H1 (cell line): ENCODE measurements at regions not wholly inside any gene's neighbourhood (a gene's known extent, or its start where the extent isn't known, plus 50 kb on each side); places are given as distances from the start of the nearest gene placed in this dataset.

Experiments
- CTCF ChIA-PET: fragments of 300-600 bp; sonication (Branson Sonifier 250); formaldehyde crosslinking; loops from one replicate; lab custom pipeline; 2021; ENCODE audit not compliant: partially characterized antibody; lab: Charles Lee
- POLR2A ChIA-PET: fragments of 300-600 bp; sonication (Branson Sonifier 250); formaldehyde crosslinking; loops from one replicate; lab custom pipeline; 2021; ENCODE audit warnings: inconsistent platforms; ENCODE audit not compliant: partially characterized antibody; lab: Charles Lee
- DNase-seq, 2 experiments: peaks; one replicate each; pipeline versions ENCODE4 v3.0.0 to v3.0.0-alpha.2; 2010 to 2022; ENCODE audit warnings: low spot score in 2 of 2, low read depth in 1 of 2, mixed read lengths in 1 of 2
- FAIRE-seq: peaks from 2 replicates; lab custom pipeline; 2011; peaks lifted over from hg19 to GRCh38; lab: Jason Lieb, UNC
- H2AFZ ChIP-seq: 2 replicates; pipeline ENCODE4 v1.8.1; 2012; ENCODE audit warnings: low read length, inconsistent platforms
- H2AK5ac ChIP-seq: 2 replicates; pipeline ENCODE4 v1.6.1; 2013; ENCODE audit warnings: low read depth, low read length
- H2BK120ac ChIP-seq: replicated peaks from 2 replicates; pipeline ENCODE3; 2013; ENCODE audit warnings: low read depth, low read length, inconsistent platforms
- H2BK12ac ChIP-seq: 2 replicates; pipeline ENCODE4 v1.6.1; 2013; ENCODE audit warnings: low read depth, low read length
- H2BK15ac ChIP-seq: 2 replicates; pipeline ENCODE4 v1.6.1; 2013; ENCODE audit warnings: low read length
- H2BK20ac ChIP-seq: 2 replicates; pipeline ENCODE4 v1.6.1; 2013; ENCODE audit warnings: low read length
- H2BK5ac ChIP-seq: 2 replicates; pipeline ENCODE4 v1.6.1; 2013; ENCODE audit warnings: low read depth, low read length
- H3K14ac ChIP-seq: 2 replicates; pipeline ENCODE4 v1.6.1; 2013; ENCODE audit warnings: inconsistent platforms; ENCODE audit not compliant: insufficient read length
- H3K18ac ChIP-seq: 2 replicates; pipeline ENCODE4 v1.6.1; 2013; ENCODE audit warnings: low read length; ENCODE audit errors: extremely low read depth
- H3K23ac ChIP-seq: 2 replicates; pipeline ENCODE4 v1.6.1; 2013; ENCODE audit warnings: inconsistent platforms; ENCODE audit not compliant: insufficient read length
- H3K23me2 ChIP-seq: 2 replicates; pipeline ENCODE4 v1.6.1; 2013; ENCODE audit warnings: low read depth, low read length
- H3K27ac ChIP-seq: 2 replicates; pipeline ENCODE4 v1.6.1; 2011; ENCODE audit warnings: low read depth, low read length, inconsistent platforms
- H3K27me3 ChIP-seq, 4 experiments: replicated peaks in 1 of 4; 1 replicate in 1 of 4; 2 replicates in 3 of 4; pipeline versions ENCODE4 v1.6.1 to v1.8.1; 2011 to 2013; ENCODE audit warnings: low read length in 3 of 4, mild to moderate bottlenecking in 3 of 4, inconsistent platforms in 2 of 4, mixed read lengths in 2 of 4, moderate library complexity in 1 of 4; ENCODE audit not compliant: control insufficient read depth in 3 of 4, insufficient read depth in 3 of 4; ENCODE audit errors: extremely low read depth in 1 of 4
- H3K36me3 ChIP-seq, 4 experiments: 2 replicates each; pipeline versions ENCODE4 v1.6.1 to v1.8.1; 2011 to 2013; ENCODE audit warnings: mild to moderate bottlenecking in 4 of 4, low read length in 3 of 4, moderate library complexity in 2 of 4, control low read depth in 1 of 4, inconsistent platforms in 1 of 4; ENCODE audit not compliant: insufficient read depth in 4 of 4, control insufficient read depth in 2 of 4
- H3K4ac ChIP-seq: replicated peaks from 2 replicates; pipeline ENCODE3; 2013; ENCODE audit warnings: low read length, low read depth, mixed read lengths, inconsistent platforms; ENCODE audit not compliant: insufficient read length
- H3K4me1 ChIP-seq, 4 experiments: replicated peaks in 1 of 4; 1 replicate in 1 of 4; 2 replicates in 3 of 4; pipeline versions ENCODE4 v1.6.1 to v1.8.1; 2011 to 2013; ENCODE audit warnings: low read length in 3 of 4, inconsistent platforms in 2 of 4, mixed read lengths in 1 of 4; ENCODE audit not compliant: insufficient read depth in 4 of 4, control insufficient read depth in 3 of 4
- H3K4me2 ChIP-seq, 2 experiments: 2 replicates each; pipeline versions ENCODE4 v1.6.1 to v1.8.1; 2011 to 2013; ENCODE audit warnings: low read depth in 2 of 2, low read length in 2 of 2, control low read depth in 1 of 2, inconsistent platforms in 1 of 2, mild to moderate bottlenecking in 1 of 2; ENCODE audit not compliant: insufficient read depth in 1 of 2
- H3K4me3 ChIP-seq, 4 experiments: fragments of 200-600, 300-600 bp in 1 of 4; sonication (generic), shearing (Covaris generic), sonication (Bioruptor Twin) in 1 of 4; 2 replicates each; pipeline versions ENCODE4 v1.5.1 to v1.8.1; 2011 to 2016; ENCODE audit warnings: low read length in 4 of 4, low read depth in 3 of 4, control low read depth in 2 of 4, inconsistent platforms in 2 of 4, mild to moderate bottlenecking in 2 of 4, mixed read lengths in 1 of 4, moderate library complexity in 1 of 4; ENCODE audit not compliant: insufficient read depth in 2 of 4; ENCODE audit errors: extremely low read depth in 1 of 4
- H3K56ac ChIP-seq: replicated peaks from 2 replicates; pipeline ENCODE3; 2013; ENCODE audit warnings: low read depth, mild to moderate bottlenecking, mixed read lengths, low read length, inconsistent platforms; ENCODE audit not compliant: insufficient read length
- H3K79me1 ChIP-seq: 2 replicates; pipeline ENCODE4 v1.6.1; 2013; ENCODE audit warnings: low read depth, low read length, control low read depth
- H3K79me2 ChIP-seq, 2 experiments: 2 replicates each; pipeline versions ENCODE4 v1.6.1 to v1.8.1; 2012 to 2013; ENCODE audit warnings: low read length in 2 of 2, mild to moderate bottlenecking in 2 of 2, inconsistent platforms in 1 of 2; ENCODE audit not compliant: insufficient read depth in 2 of 2, control insufficient read depth in 1 of 2
- H3K9ac ChIP-seq, 4 experiments: replicated peaks in 1 of 4; 1 replicate in 1 of 4; 2 replicates in 3 of 4; pipeline versions ENCODE4 v1.6.1 to v1.8.1; 2011 to 2013; ENCODE audit warnings: low read depth in 3 of 4, low read length in 3 of 4, control low read depth in 2 of 4, mild to moderate bottlenecking in 2 of 4, moderate library complexity in 2 of 4, inconsistent platforms in 1 of 4; ENCODE audit errors: extremely low read depth in 1 of 4
- H3K9me3 ChIP-seq, 2 experiments: 2 replicates each; pipeline versions ENCODE4 v1.6.1 to v1.8.1; 2012 to 2013; ENCODE audit warnings: mild to moderate bottlenecking in 2 of 2, moderate library complexity in 2 of 2, control low read depth in 1 of 2, inconsistent platforms in 1 of 2, low read depth in 1 of 2, low read length in 1 of 2, mixed read lengths in 1 of 2; ENCODE audit not compliant: insufficient read depth in 2 of 2
- H4K20me1 ChIP-seq, 2 experiments: replicated peaks in 1 of 2; 2 replicates each; pipeline versions ENCODE3 to v1.8.1; 2011 to 2013; ENCODE audit warnings: inconsistent platforms in 2 of 2, low read length in 2 of 2, mild to moderate bottlenecking in 1 of 2; ENCODE audit not compliant: insufficient read depth in 2 of 2, control insufficient read depth in 1 of 2
- H4K5ac ChIP-seq: 2 replicates; pipeline ENCODE4 v1.6.1; 2013; ENCODE audit warnings: low read length, low read depth, mixed read lengths, inconsistent platforms; ENCODE audit not compliant: insufficient read length
- H4K8ac ChIP-seq: 2 replicates; pipeline ENCODE4 v1.8.0; 2013; ENCODE audit warnings: mild to moderate bottlenecking, moderate library complexity, low read length, inconsistent platforms; ENCODE audit not compliant: insufficient read depth; ENCODE audit errors: extremely low read depth
- H4K91ac ChIP-seq: replicated peaks from 2 replicates; pipeline ENCODE3; 2013; ENCODE audit warnings: low read length, mixed read lengths, inconsistent platforms; ENCODE audit not compliant: insufficient read length
- BRCA1 ChIP-seq: IDR thresholded peaks from 2 replicates; pipeline ENCODE4 v1.6.1; 2012; ENCODE audit warnings: low read depth, low read length, improper control_type of control experiment
- CBX8 ChIP-seq: fragments of 300-800, 300-1000 bp; sonication (generic); IDR thresholded peaks from 2 replicates; pipeline ENCODE4 v1.7.1; 2016; ENCODE audit warnings: low read depth, low read length, borderline replicate concordance
- CHD2 ChIP-seq: IDR thresholded peaks from 2 replicates; pipeline ENCODE4 v1.6.1; 2012; ENCODE audit warnings: low read length, improper control_type of control experiment
- EZH2 ChIP-seq: fragments of 200-600 bp; sonication (generic); IDR thresholded peaks from 2 replicates; pipeline ENCODE4 v1.7.1; 2012; ENCODE audit warnings: low read depth, mild to moderate bottlenecking, moderate library complexity, low read length, inconsistent platforms; ENCODE audit not compliant: severe bottlenecking
- FOSL1 ChIP-seq: IDR thresholded peaks from 2 replicates; pipeline ENCODE4 v1.6.1; 2011; ENCODE audit warnings: mild to moderate bottlenecking, low read depth, low read length, moderate library complexity; ENCODE audit not compliant: insufficient read depth
- GABPA ChIP-seq: IDR thresholded peaks from 2 replicates; pipeline ENCODE4 v1.6.1; 2011; ENCODE audit warnings: mild to moderate bottlenecking, low read length, moderate library complexity, borderline replicate concordance; ENCODE audit not compliant: insufficient read depth
- KDM4A ChIP-seq: IDR thresholded peaks from one replicate; pipeline ENCODE4 v1.7.1; 2012; ENCODE audit warnings: low read depth, mild to moderate bottlenecking, moderate library complexity, low read length, inconsistent platforms; ENCODE audit not compliant: severe bottlenecking
- RAD21 ChIP-seq, 2 experiments: IDR thresholded peaks in 1 of 2; conservative IDR thresholded peaks in 1 of 2; 2 replicates each; pipeline ENCODE4 v1.6.1; 2011; ENCODE audit warnings: low read depth in 2 of 2, low read length in 2 of 2, improper control_type of control experiment in 1 of 2, inconsistent platforms in 1 of 2, mild to moderate bottlenecking in 1 of 2, moderate library complexity in 1 of 2
- RFX5 ChIP-seq: IDR thresholded peaks from 2 replicates; pipeline ENCODE4 v1.6.1; 2011; ENCODE audit warnings: low read depth, low read length, improper control_type of control experiment, borderline replicate concordance
- TBP ChIP-seq: IDR thresholded peaks from 2 replicates; pipeline ENCODE4 v1.6.1; 2011; ENCODE audit warnings: low read depth, low read length, improper control_type of control experiment
- YY1 ChIP-seq: IDR thresholded peaks from 2 replicates; pipeline ENCODE4 v1.6.1; 2011; ENCODE audit warnings: low read depth, mild to moderate bottlenecking, low read length
- ZNF274 ChIP-seq: IDR thresholded peaks from 2 replicates; pipeline ENCODE4 v1.7.0; 2012; ENCODE audit warnings: low read length, borderline replicate concordance; ENCODE audit errors: extremely low read depth
- WGBS, 2 experiments: shearing (Covaris generic) in 1 of 2; methylation state at CpG; one replicate each; pipeline versions ENCODE4 v1.1.6 to v1.1.7; 2013 to 2015; ENCODE audit warnings: low lambda C conversion rate in 2 of 2, mixed read lengths in 2 of 2, inconsistent platforms in 1 of 2, low coverage in 1 of 2, missing lambda C conversion rate in 1 of 2; ENCODE audit not compliant: insufficient replicate concordance in 2 of 2, insufficient coverage in 1 of 2, insufficient read length in 1 of 2; ENCODE audit errors: extremely low coverage in 1 of 2, missing lambda C conversion rate in 1 of 2; 5-methylcytosine and 5-hydroxymethylcytosine counted together
- TF ChIP-seq, protein P1 (sequence below): IDR thresholded peaks from 2 replicates; pipeline ENCODE4 v1.6.1; 2012; ENCODE audit warnings: inconsistent platforms

DNA sequence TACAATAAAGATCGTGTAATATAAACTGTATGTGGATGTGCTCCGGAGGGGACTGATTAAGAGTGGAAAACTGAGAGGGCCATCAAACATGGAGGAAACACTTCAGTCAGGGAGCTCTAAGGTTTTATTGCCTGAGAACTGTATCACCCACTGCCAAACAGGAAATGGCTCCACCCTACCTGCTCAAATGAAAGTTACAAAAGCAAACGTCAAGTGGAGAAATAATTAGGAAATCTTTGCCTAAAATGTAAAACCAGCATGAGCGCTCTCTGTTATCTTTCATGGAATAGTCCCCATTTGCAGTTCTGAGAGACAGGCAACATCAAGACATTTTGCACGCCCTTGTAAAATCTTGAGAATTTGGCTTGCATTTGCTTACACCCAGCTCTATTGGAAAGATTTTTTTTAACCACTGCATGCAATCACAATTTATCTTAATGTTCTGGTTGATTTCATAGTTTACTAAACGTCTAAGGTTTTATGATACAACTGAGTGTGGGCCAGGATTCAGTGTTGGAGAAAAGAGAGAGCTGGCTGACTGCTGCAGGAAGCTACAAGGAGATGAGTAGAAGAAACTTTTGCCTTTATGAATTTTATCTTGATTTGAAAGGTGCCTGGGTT is 344.0 kb upstream of the PRICKLE1 start:
- DNase-seq: no peak
- Histone ChIP-seq H4K8ac (no peak overlapping the region), H3K23me2 (no peaks in the 10 kb centered on the region), H4K91ac (no peak overlapping the region), H3K23ac (no peak overlapping the region), H4K5ac (no peak overlapping the region), H2BK20ac (no peak overlapping the region), H3K79me1 (no peaks in the 10 kb centered on the region), H3K4ac (no peak overlapping the region), H3K18ac (no peak overlapping the region), H2AK5ac (no peak overlapping the region), H3K36me3 (no peaks in the 10 kb centered on the region), H3K79me2 (no peaks in the 10 kb centered on the region), H2BK12ac (no peak overlapping the region), H3K27me3 (no peaks in the 10 kb centered on the region), H3K4me1 (no peaks in the 10 kb centered on the region), H3K14ac (no peak overlapping the region), H2BK120ac (no peak overlapping the region), H2BK5ac (no peak overlapping the region), H3K4me3 (no peak overlapping the region), H2BK15ac (no peak overlapping the region), H2AFZ (peak overlapping the region; percentile 19; the same call in 1 of the 2 replicates), H3K4me2 (no peak overlapping the region), H3K56ac (no peak overlapping the region), H3K27ac (no peak overlapping the region), H3K9ac (no peak overlapping the region), H4K20me1 (no peaks in the 10 kb centered on the region), H3K9me3 (peaks cover 0 to 1% of the 10 kb centered on the region in 2 experiments; a peak in 1 of 4 replicates)
- ChIA-PET POLR2A (no interaction called here), CTCF (interaction anchor here (1.5 kb wide), 1 partner anchor 16 kb away, joined by 4 read pairs; no protein-coding TSS in a partner anchor)
- no peak for TF ChIP-seq KDM4A
- TF ChIP-seq YY1: no peak
- TF ChIP-seq CHD2: no peak
- no peak for TF ChIP-seq BRCA1
- no peak for TF ChIP-seq FOSL1
- no peak for TF ChIP-seq RFX5
- TF ChIP-seq TBP: no peak
- no peak for TF ChIP-seq ZNF274
- TF ChIP-seq CBX8: no peak
- TF ChIP-seq GABPA: no peak
- TF ChIP-seq, protein P1, sequence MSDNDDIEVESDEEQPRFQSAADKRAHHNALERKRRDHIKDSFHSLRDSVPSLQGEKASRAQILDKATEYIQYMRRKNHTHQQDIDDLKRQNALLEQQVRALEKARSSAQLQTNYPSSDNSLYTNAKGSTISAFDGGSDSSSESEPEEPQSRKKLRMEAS: no peak
- TF ChIP-seq RAD21 (IDR thresholded peaks at IDR 0.05 in 1 of 2, conservative IDR thresholded peaks at IDR 0.05 in 1 of 2; ENCODE audit: low read depth in 2 of 2, low read length in 2 of 2): no peak
- no peak for TF ChIP-seq EZH2
- FAIRE-seq: no peak
- WGBS, 2 experiments: 88% methylated on average over 6 of the region's 6 CpGs; no CpG with 5 or more reads in 1 of the 2 experiments
